ENCODE measurements at regions not wholly inside any gene's neighbourhood (a gene's known extent, or its start where the extent isn't known, plus 50 kb on each side); places are given as distances from the start of the nearest gene placed in this dataset.

DNA sequence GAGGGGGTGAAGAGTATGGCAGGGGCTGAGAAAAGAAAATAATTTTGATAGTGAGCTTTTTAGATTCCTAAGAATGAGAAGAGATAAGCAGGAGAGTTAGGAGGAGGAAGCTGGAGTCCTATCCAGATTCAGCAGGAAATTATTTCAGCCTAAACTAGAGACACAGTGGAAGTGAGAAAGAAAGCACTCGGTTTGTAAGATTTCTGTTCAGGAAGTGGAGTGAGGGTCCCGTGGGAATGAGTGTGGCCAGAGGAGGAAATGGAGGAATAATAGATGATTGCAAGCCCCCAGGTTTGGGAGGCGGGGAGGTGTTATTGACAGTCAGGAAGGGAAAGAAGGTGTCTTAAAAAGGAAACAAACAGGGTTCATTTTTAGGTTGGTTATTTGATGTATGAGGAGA, 84.8 kb upstream of the NRP1 start:
- TF ChIP-seq GABPA (IDR thresholded peaks at IDR 0.05; ENCODE audit: borderline replicate concordance, insufficient read depth, low read length) (no peak), PHF8 (conservative IDR thresholded peaks at IDR 0.05; ENCODE audit: low read depth, low read length) (no peak), KDM5A (IDR thresholded peaks at IDR 0.05; ENCODE audit: low read length) (no peak), CTBP2 (IDR thresholded peaks at IDR 0.05; ENCODE audit: borderline replicate concordance, insufficient read depth, insufficient read length, low read length) (no peak), ASH2L (IDR thresholded peaks at IDR 0.05; ENCODE audit: low read length) (no peak), CREB1 (IDR thresholded peaks at IDR 0.05) (no peak)
- no peak overlapping the region for H2BK12ac ChIP-seq (ENCODE audit: low read depth, low read length)
- no peak overlapping the region for H2BK15ac ChIP-seq (ENCODE audit: low read length)
- H2AFZ ChIP-seq (ENCODE audit: low read length): no peak overlapping the region
- no peak overlapping the region for H2BK5ac ChIP-seq (ENCODE audit: low read depth, low read length)
- H3K27me3 ChIP-seq (replicated peaks in 1 of 4; ENCODE audit: control insufficient read depth in 3 of 4, extremely low read depth in 1 of 4, insufficient read depth in 3 of 4, low read length in 3 of 4): no peaks in the 10 kb centered on the region
- H4K5ac ChIP-seq (ENCODE audit: insufficient read length, low read depth, low read length): no peak overlapping the region
- no peak overlapping the region for H2BK120ac ChIP-seq (replicated peaks; ENCODE audit: low read depth, low read length)
- H3K56ac ChIP-seq (replicated peaks; ENCODE audit: insufficient read length, low read depth, low read length): no peak overlapping the region
- H3K4me3 ChIP-seq (ENCODE audit: extremely low read depth in 1 of 4, insufficient read depth in 2 of 4, low read depth in 3 of 4, low read length in 4 of 4): no peak overlapping the region
- H3K79me1 ChIP-seq (ENCODE audit: low read depth, low read length): no peaks in the 10 kb centered on the region
- no peak overlapping the region for H4K8ac ChIP-seq (ENCODE audit: extremely low read depth, insufficient read depth, low read length)
- no peak for DNase-seq (ENCODE audit: low read depth in 1 of 2, low spot score in 2 of 2)
- no peak overlapping the region for H3K27ac ChIP-seq (ENCODE audit: low read depth, low read length)
- peaks cover 2% of the 10 kb centered on the region; the same call in 1 of the 2 replicates for H3K23me2 ChIP-seq (ENCODE audit: low read depth, low read length)
- no peak overlapping the region for H3K18ac ChIP-seq (ENCODE audit: extremely low read depth, low read length)
- H3K23ac ChIP-seq (ENCODE audit: insufficient read length): no peak overlapping the region
- no peaks in the 10 kb centered on the region for H3K36me3 ChIP-seq (ENCODE audit: control insufficient read depth in 2 of 4, insufficient read depth in 4 of 4, low read length in 3 of 4)
- H2AK5ac ChIP-seq (ENCODE audit: low read depth, low read length): no peak overlapping the region
- no peak overlapping the region for H2BK20ac ChIP-seq (ENCODE audit: low read length)
- H3K14ac ChIP-seq (ENCODE audit: insufficient read length): no peak overlapping the region
- H3K79me2 ChIP-seq (ENCODE audit: control insufficient read depth in 1 of 2, insufficient read depth in 2 of 2, low read length in 2 of 2): no peaks in the 10 kb centered on the region
- no peaks in the 10 kb centered on the region for H3K9me3 ChIP-seq (ENCODE audit: insufficient read depth in 2 of 2, low read depth in 1 of 2, low read length in 1 of 2)
- H3K4me1 ChIP-seq (replicated peaks in 1 of 4; ENCODE audit: control insufficient read depth in 3 of 4, insufficient read depth in 4 of 4, low read length in 3 of 4): peaks cover 0 to 6% (median 2%) of the 10 kb centered on the region in 4 experiments; a peak in 2 of 7 replicates
- H4K91ac ChIP-seq (replicated peaks; ENCODE audit: insufficient read length, low read length): no peak overlapping the region
- WGBS, 2 experiments (ENCODE audit: extremely low coverage in 1 of 2, insufficient coverage in 1 of 2, insufficient read length in 1 of 2, insufficient replicate concordance in 2 of 2, low coverage in 1 of 2, low lambda C conversion rate in 2 of 2, missing lambda C conversion rate in 1 of 2): 90% methylated on average over 3 of the region's 3 CpGs; no CpG with 5 or more reads in 1 of the 2 experiments
- FAIRE-seq: no peak
- no peaks in the 10 kb centered on the region for H4K20me1 ChIP-seq (replicated peaks in 1 of 2; ENCODE audit: control insufficient read depth in 1 of 2, insufficient read depth in 2 of 2, low read length in 2 of 2)
- H3K4me2 ChIP-seq (ENCODE audit: insufficient read depth in 1 of 2, low read depth in 2 of 2, low read length in 2 of 2): no peak overlapping the region
- ChIA-PET POLR2A (ENCODE audit: partially characterized antibody) (no interaction called here), CTCF (ENCODE audit: partially characterized antibody) (no interaction called here)
- H3K9ac ChIP-seq (replicated peaks in 1 of 4; ENCODE audit: extremely low read depth in 1 of 4, low read depth in 3 of 4, low read length in 3 of 4): no peak overlapping the region
- H3K4ac ChIP-seq (replicated peaks; ENCODE audit: insufficient read length, low read depth, low read length): no peak overlapping the region

All from H1 (cell line).